Skeletal muscle satellite cell (primary cell): ENCODE measurements at regions not wholly inside any gene's neighbourhood (a gene's known extent, or its start where the extent isn't known, plus 50 kb on each side); places are given as distances from the start of the nearest gene placed in this dataset.

ENCODE experiments used
- H3K27me3 ChIP-seq: 2 replicates; pipeline ENCODE4 v1.7.0; 2013; ENCODE audit warnings: low read length; ENCODE audit not compliant: control insufficient read depth, insufficient read depth
- H3K36me3 ChIP-seq: 2 replicates; pipeline ENCODE4 v1.7.0; 2013; ENCODE audit warnings: mild to moderate bottlenecking, control low read depth, low read length; ENCODE audit not compliant: insufficient read depth
- H3K4me1 ChIP-seq: 2 replicates; pipeline ENCODE4 v1.7.0; 2013; ENCODE audit warnings: low read length; ENCODE audit not compliant: control insufficient read depth, insufficient read depth
- H3K4me2 ChIP-seq: 2 replicates; pipeline ENCODE4 v1.7.0; 2013; ENCODE audit warnings: mild to moderate bottlenecking, low read length
- H3K4me3 ChIP-seq: 2 replicates; pipeline ENCODE4 v1.7.0; 2013; ENCODE audit warnings: low read length
- H3K9ac ChIP-seq: 2 replicates; pipeline ENCODE4 v1.7.0; 2013; ENCODE audit warnings: mild to moderate bottlenecking, low read depth, low read length, moderate library complexity
- H3K9me3 ChIP-seq: replicated peaks from 2 replicates; pipeline ENCODE4 v1.7.0; 2013; ENCODE audit warnings: mild to moderate bottlenecking, control low read depth, low read length

- Histone ChIP-seq H3K4me3 (no peak overlapping the region), H3K4me2 (no peak overlapping the region), H3K27me3 (peaks cover 32% of the 10 kb centered on the region), H3K9ac (no peak overlapping the region), H3K36me3 (no peaks in the 10 kb centered on the region), H3K9me3 (no peaks in the 10 kb centered on the region), H3K4me1 (peaks cover 3% of the 10 kb centered on the region)
These were observed 162.4 kb upstream of the ZBED5 start for GRCh38 chr11:11020219-11020726.

GRCh38 chr11:11016943-11017342 lies 159.1 kb upstream of the ZBED5 start:
- Histone ChIP-seq H3K27me3 (peaks cover 38% of the 10 kb centered on the region), H3K4me1 (no peaks in the 10 kb centered on the region), H3K9me3 (no peaks in the 10 kb centered on the region), H3K36me3 (no peaks in the 10 kb centered on the region), H3K4me3 (no peak overlapping the region), H3K9ac (no peak overlapping the region), H3K4me2 (no peak overlapping the region)

- Histone ChIP-seq H3K36me3 (no peaks in the 10 kb centered on the region), H3K27me3 (peaks cover 45% of the 10 kb centered on the region), H3K4me3 (no peak overlapping the region), H3K9me3 (no peaks in the 10 kb centered on the region), H3K9ac (no peak overlapping the region), H3K4me2 (no peak overlapping the region), H3K4me1 (no peaks in the 10 kb centered on the region)
These were observed 158.2 kb upstream of the ZBED5 start for GRCh38 chr11:11016068-11016467.

GRCh38 chr11:11011617-11012016 lies 153.8 kb upstream of the ZBED5 start:
- Histone ChIP-seq H3K4me3 (no peak overlapping the region), H3K9ac (no peak overlapping the region), H3K4me2 (no peak overlapping the region), H3K36me3 (no peaks in the 10 kb centered on the region), H3K9me3 (no peaks in the 10 kb centered on the region), H3K4me1 (no peaks in the 10 kb centered on the region), H3K27me3 (peaks cover 55% of the 10 kb centered on the region)

- Histone ChIP-seq H3K4me3 (no peak overlapping the region), H3K36me3 (no peaks in the 10 kb centered on the region), H3K9me3 (no peaks in the 10 kb centered on the region), H3K4me1 (no peaks in the 10 kb centered on the region), H3K4me2 (no peak overlapping the region), H3K9ac (no peak overlapping the region), H3K27me3 (peaks cover 51% of the 10 kb centered on the region)
These were observed 152.8 kb upstream of the ZBED5 start for GRCh38 chr11:11010624-11011127.

GRCh38 chr11:11009179-11009578 lies 151.3 kb upstream of the ZBED5 start:
- no peak overlapping the region for H3K9ac ChIP-seq
- no peak overlapping the region for H3K4me2 ChIP-seq
- H3K36me3 ChIP-seq, result no peaks in the 10 kb centered on the region
- peaks cover 51% of the 10 kb centered on the region for H3K27me3 ChIP-seq
- no peaks in the 10 kb centered on the region for H3K9me3 ChIP-seq
- H3K4me3 ChIP-seq, result no peak overlapping the region
- no peaks in the 10 kb centered on the region for H3K4me1 ChIP-seq

- H3K9me3 ChIP-seq, result no peaks in the 10 kb centered on the region
- H3K36me3 ChIP-seq, result no peaks in the 10 kb centered on the region
- H3K27me3 ChIP-seq, result peaks cover 67% of the 10 kb centered on the region
- H3K4me2 ChIP-seq, result no peak overlapping the region
- peaks cover 4% of the 10 kb centered on the region for H3K4me1 ChIP-seq
- H3K9ac ChIP-seq, result no peak overlapping the region
- H3K4me3 ChIP-seq, result no peak overlapping the region
These were observed 146.2 kb upstream of the ZBED5 start for GRCh38 chr11:11004069-11004468.

GRCh38 chr11:11003226-11003625 lies 145.4 kb upstream of the ZBED5 start:
- Histone ChIP-seq H3K4me3 (no peak overlapping the region), H3K4me2 (no peak overlapping the region), H3K4me1 (peaks cover 4% of the 10 kb centered on the region), H3K27me3 (peaks cover 67% of the 10 kb centered on the region), H3K36me3 (no peaks in the 10 kb centered on the region), H3K9ac (no peak overlapping the region), H3K9me3 (no peaks in the 10 kb centered on the region)

GRCh38 chr11:11000579-11001283 lies 142.9 kb upstream of the ZBED5 start:
- no peak overlapping the region for H3K9ac ChIP-seq
- H3K4me1 ChIP-seq, result peaks cover 4% of the 10 kb centered on the region
- no peaks in the 10 kb centered on the region for H3K9me3 ChIP-seq
- H3K4me2 ChIP-seq, result no peak overlapping the region
- H3K36me3 ChIP-seq, result no peaks in the 10 kb centered on the region
- no peak overlapping the region for H3K4me3 ChIP-seq
- peaks cover 58% of the 10 kb centered on the region for H3K27me3 ChIP-seq

- no peak overlapping the region for H3K9ac ChIP-seq
- H3K4me1 ChIP-seq, result peaks cover under 1% of the 10 kb centered on the region
- no peaks in the 10 kb centered on the region for H3K36me3 ChIP-seq
- H3K27me3 ChIP-seq, result peaks cover 55% of the 10 kb centered on the region
- H3K9me3 ChIP-seq, result no peaks in the 10 kb centered on the region
- H3K4me3 ChIP-seq, result no peak overlapping the region
- H3K4me2 ChIP-seq, result no peak overlapping the region
These were observed 140.8 kb upstream of the ZBED5 start for GRCh38 chr11:10998674-10999073.

GRCh38 chr11:10996678-10997077 lies 138.8 kb upstream of the ZBED5 start:
- Histone ChIP-seq H3K27me3 (peaks cover 42% of the 10 kb centered on the region), H3K9ac (no peak overlapping the region), H3K9me3 (no peaks in the 10 kb centered on the region), H3K4me3 (no peak overlapping the region), H3K4me1 (no peaks in the 10 kb centered on the region), H3K4me2 (no peak overlapping the region), H3K36me3 (no peaks in the 10 kb centered on the region)

- Histone ChIP-seq H3K4me1 (no peaks in the 10 kb centered on the region), H3K9ac (no peak overlapping the region), H3K9me3 (no peaks in the 10 kb centered on the region), H3K27me3 (peaks cover 21% of the 10 kb centered on the region), H3K36me3 (no peaks in the 10 kb centered on the region), H3K4me3 (no peak overlapping the region), H3K4me2 (no peak overlapping the region)
These were observed 135.8 kb upstream of the ZBED5 start for GRCh38 chr11:10993640-10994039.
